HG03025 (cell line): ENCODE measurements at regions not wholly inside any gene's neighbourhood (a gene's known extent, or its start where the extent isn't known, plus 50 kb on each side); places are given as distances from the start of the nearest gene placed in this dataset.

Source experiments
- ATAC-seq: cut with Tn5 transposase; IDR thresholded peaks from one replicate; pipeline ENCODE4 v1.9.1; 2021; ENCODE audit warnings: mild to moderate bottlenecking, moderate library complexity; ENCODE audit not compliant: unreplicated experiment, low FRiP score

GRCh38 chr1:10848109-10848684, 51.8 kb upstream of the CASZ1 start:
- no peak for ATAC-seq

- no peak for ATAC-seq
These were observed 53.6 kb upstream of the CASZ1 start for GRCh38 chr1:10850026-10850425.

DNA sequence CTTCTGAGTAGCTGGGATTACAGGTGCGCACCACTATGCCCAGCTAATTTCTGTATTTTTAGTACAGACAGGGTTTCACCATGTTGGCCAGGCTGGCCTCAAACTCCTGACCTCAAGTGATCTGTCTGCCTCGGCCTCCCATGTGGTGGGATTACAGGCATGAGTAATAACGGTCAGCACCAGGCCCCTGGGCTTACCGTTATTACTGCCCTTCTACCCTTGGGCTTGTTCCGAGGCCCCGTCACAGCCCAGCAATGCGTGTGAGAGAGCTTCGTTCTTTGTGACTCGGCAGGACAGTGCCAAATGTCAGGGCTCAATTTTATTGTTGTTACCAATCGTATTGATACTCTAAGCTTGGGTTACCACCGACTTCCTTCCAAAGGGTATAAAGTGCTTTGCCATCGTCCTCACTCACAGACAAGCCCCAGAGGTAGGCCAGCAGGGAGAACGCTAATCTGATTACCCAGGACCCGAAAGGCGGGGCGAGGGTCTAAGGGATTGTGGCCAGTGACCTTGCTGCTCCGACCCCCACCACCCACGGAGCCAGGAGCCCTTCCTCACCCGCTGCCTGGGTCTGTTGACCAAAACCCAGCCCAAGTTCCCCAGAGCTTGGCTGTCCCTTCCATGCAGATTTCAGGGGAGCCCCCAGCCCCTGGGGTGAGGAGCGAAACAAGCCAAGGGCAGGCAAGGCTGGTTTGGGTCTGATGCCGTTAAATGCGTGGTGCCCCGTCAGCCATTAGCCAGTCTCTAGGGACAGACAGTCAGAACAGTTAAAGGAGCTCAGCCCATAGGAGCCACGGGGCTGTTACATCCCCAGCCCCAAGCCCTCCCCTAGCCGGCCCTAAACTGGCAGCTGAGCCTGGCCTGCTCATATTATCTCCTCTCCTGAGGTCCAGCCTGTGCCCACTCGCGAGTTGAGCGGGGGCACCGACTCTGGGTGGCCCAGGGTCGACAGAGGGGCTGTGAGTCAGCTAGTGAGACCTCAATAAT, 54.9 kb upstream of the CASZ1 start:
- ATAC-seq: no peak

GRCh38 chr1:10852018-10852417, 55.6 kb upstream of the CASZ1 start:
- no peak for ATAC-seq

- no peak for ATAC-seq
These were observed 56.0 kb upstream of the CASZ1 start for GRCh38 chr1:10852486-10852885.

DNA sequence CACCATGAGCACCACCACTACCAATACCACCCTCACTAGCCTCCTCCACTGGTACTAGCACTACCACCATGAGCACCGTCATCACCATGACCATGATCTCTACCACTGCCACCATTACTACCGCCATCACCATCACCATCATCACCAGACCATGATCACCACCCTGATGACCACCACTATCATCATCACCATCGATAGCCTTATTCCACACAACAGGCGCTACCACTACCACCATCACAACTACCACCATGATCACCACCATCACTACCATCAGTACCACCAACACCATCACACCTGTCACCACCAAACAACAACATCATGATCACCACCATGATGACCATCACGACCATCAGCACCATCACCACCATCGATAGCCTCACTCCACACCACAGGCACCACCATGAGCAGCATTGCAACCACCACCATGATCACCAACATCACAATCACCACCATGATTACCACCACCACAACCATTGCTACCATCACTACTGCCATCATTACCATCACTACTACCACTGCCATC, 56.6 kb upstream of the CASZ1 start:
- ATAC-seq: no peak

- ATAC-seq: no peak
These were observed 57.3 kb upstream of the CASZ1 start for GRCh38 chr1:10853701-10854100.

- no peak for ATAC-seq
These were observed 58.5 kb upstream of the CASZ1 start for GRCh38 chr1:10854856-10855459.

DNA sequence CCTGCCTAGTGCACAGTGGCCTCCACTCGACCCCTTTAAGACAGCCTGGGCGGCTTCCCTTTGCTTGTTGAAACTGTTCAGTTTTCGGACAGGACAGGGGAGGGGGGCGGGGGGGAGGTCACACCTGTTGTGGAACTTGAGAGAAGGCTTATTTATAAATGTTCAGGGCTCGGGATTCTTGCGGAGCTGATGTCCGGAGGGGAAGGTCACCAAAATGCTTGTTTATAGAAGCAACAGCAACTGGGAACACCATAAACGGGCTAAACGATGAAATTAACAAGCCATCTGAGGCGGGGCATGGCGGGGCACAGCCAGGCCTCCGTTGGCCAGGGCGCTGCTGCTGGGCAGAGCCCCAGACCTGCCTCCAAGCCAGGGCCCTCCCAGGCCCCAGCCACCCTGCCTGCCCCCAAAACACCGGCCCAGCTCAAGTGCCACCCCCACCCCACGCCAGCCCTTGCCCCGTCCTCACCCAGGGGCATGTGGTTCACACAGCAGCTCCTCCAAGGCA, 59.8 kb upstream of the CASZ1 start:
- no peak for ATAC-seq

DNA sequence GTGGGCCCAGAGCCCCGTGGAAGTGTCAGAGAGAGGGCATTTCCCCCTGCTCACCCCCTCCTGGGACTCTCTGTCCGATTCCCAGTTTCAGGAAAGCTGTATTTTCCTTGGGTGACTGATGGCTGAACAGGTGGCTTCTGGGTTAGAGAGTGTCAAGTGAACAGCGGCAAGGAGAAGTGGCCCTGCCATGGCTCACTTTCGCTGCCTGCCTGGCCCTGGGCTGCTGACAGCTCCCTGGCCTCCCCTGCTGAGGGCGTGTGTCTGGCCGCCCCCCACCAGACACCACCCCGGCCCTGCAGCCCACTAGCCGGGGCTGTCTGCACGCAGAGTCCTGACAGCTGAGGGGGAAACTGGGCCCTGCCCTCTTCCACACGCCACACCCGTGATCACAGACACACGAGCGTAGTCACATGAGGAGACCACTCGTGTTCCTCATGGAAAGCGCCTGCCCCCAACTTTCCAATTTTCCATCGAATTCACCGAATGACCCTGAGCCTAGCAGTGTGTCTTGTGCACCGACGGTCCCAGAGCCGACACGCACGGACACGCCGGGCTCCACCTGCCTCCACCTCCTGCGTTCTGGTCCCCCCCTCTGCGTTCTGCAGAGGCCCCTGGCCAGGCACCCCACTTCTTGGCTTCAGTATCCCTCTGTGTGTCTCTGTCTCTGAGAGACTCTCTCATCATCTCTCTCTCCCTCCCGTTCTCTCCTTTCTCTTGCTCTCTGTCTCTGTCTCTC, 60.6 kb upstream of the CASZ1 start:
- no peak for ATAC-seq

DNA sequence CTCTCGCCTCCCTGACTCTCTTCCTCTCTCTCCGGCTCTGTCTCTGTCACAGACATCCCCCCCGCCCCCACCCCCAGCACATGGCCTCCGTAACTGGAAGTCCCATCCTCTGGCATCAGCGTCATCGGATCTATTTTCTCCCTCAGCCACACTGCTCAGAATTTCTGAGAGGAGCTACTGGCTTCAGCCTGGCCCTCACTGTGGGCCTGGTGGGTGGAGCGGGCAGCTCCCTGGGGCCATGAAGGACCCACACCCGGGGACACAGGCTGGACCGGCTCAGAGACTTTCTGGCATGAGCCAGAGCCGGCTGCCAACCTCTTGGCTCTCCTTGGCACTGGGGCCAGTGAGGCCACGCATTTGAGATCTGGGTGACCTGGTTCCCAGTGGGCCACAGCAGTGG, 61.2 kb upstream of the CASZ1 start:
- ATAC-seq: no peak

DNA sequence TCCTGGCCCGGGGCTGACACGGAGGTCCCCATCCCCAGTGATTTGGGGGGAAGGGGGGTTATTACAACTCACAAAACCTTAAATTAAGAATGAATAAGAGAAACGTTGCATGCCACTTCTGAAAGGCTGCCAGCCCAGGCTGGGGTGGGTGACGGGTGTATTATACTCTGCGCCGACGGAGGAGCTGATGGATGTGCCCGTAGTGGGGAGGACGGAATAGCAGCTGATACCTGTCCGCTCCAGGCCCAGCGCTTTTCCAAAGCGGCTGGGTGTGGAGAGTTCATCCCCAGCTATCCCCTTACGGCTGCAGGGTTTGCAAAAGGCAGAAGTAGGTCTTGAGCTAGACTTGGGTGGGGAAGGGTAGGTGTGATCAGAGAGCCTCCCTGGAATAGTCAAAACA, 63.8 kb upstream of the CASZ1 start:
- ATAC-seq: no peak

DNA sequence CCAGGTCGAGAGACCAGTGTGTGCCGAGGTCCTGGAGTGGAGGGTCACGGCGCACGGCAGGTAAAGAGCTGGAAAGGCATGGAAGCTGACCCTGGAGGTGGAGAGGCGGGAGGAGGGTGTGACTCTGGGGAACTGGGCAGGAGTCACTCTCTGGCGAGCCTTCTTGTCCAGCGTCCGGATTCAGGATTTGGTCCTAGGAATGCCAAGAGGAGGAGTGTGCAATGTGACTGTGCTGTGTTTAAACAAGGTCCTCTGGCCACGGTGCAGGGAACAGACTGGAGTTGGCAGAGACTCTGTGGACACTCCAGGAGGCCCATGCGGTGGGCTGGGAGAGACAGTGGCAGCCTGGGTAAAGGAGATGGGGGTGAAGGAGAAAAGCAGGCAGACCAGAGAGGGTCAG, 64.2 kb upstream of the CASZ1 start:
- ATAC-seq: no peak

DNA sequence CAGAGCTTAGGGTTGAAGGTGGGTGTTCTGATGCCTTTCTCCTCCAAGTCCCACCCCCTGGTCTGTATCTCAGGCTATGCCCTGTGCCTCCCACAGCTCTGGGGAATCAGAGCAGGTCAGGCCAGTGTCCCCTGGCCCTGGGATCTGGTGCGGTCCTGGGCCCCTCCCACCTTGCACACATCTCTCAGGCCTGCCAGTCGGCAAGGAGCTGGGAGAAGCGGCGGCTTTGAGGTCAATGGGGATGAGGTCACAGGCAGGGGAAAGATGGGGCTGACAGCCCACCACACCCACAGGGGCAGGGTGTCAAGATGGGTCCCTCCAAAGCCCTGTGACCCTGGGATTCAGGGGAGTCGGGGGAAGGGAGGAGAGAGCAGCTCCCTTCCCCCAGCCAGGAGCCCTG, 65.4 kb upstream of the CASZ1 start:
- no peak for ATAC-seq

GRCh38 chr1:10862743-10863335, 66.4 kb upstream of the CASZ1 start:
- ATAC-seq: no peak

- ATAC-seq: no peak
These were observed 67.4 kb upstream of the CASZ1 start for GRCh38 chr1:10863886-10864285.

DNA sequence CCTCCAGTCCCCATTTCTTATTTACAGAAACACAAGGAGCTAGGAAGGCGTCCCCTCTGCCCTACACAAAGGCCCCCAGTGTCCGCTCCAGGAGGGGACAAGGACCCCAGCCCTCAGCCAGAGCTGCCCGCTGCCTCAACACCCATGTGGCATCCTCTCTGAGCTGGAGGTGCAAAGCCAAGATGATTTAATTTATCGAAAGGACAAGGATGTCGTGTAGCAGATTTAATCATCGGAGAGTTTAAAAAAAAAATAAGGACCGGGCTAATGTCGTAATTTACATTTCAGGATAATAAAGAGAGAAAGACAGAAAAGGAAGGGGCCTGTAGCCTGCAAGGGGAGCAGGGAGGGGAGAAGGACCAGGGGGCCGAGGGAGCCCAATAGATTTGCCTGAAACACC, 68.3 kb upstream of the CASZ1 start:
- no peak for ATAC-seq

- ATAC-seq: no peak
These were observed 69.3 kb upstream of the CASZ1 start for GRCh38 chr1:10865518-10866320.

- ATAC-seq: no peak
These were observed 70.1 kb upstream of the CASZ1 start for GRCh38 chr1:10866321-10867093.
